ENCODE measurements at regions not wholly inside any gene's neighbourhood (a gene's known extent, or its start where the extent isn't known, plus 50 kb on each side); places are given as distances from the start of the nearest gene placed in this dataset.

DNA sequence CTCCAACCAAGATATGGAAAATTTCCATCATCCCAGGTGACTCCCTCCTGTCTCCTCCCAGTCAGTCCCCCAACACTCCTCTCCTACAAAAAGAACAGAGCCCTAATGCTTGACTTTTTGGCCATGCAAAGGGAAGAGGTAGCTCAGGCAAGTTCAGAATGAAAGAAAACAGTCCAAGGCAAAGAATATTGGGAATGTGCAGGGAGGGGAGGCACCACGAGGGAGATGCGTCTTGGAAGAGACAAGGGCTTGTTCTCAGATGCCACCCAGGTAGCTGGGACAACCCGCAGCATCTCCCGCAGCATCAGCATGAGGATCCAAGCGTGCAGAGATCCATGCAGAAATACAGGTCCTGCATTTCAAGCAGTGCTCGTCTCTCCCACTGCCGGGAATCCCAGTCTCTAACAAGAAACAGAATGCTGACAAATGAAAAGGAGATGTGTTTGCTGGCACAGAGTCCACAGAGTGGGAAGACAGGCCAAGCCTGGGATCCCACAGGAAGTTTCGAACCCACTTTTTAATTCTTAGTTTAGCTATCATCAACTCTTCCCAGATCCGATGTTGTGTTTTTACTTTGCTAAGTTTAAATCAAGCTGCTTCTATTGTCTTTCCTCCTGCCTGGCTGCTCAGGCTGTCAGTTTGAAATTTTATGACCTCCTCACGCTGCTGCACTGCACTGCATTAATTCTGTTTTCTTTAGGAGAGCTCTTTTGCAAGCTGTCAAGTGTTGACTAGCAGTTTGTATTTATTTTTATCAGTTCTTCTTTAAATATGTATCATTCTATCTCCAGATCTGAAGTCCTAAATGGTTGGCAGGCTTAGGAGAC is 86.8 kb upstream of the OSMR start:
- TF ChIP-seq, protein P1, sequence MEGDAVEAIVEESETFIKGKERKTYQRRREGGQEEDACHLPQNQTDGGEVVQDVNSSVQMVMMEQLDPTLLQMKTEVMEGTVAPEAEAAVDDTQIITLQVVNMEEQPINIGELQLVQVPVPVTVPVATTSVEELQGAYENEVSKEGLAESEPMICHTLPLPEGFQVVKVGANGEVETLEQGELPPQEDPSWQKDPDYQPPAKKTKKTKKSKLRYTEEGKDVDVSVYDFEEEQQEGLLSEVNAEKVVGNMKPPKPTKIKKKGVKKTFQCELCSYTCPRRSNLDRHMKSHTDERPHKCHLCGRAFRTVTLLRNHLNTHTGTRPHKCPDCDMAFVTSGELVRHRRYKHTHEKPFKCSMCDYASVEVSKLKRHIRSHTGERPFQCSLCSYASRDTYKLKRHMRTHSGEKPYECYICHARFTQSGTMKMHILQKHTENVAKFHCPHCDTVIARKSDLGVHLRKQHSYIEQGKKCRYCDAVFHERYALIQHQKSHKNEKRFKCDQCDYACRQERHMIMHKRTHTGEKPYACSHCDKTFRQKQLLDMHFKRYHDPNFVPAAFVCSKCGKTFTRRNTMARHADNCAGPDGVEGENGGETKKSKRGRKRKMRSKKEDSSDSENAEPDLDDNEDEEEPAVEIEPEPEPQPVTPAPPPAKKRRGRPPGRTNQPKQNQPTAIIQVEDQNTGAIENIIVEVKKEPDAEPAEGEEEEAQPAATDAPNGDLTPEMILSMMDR (IDR thresholded peaks at IDR 0.05), result no peak
- H3K4me1 Mint-ChIP-seq (ENCODE audit: low read depth), result peaks cover 10% of the 10 kb centered on the region
- no peak overlapping the region for H3K27ac Mint-ChIP-seq
- H3K27me3 Mint-ChIP-seq (ENCODE audit: insufficient read depth), result peaks cover 14% of the 10 kb centered on the region
- no peak overlapping the region for H3K4me3 Mint-ChIP-seq
- H3K36me3 Mint-ChIP-seq (ENCODE audit: low read depth), result no peaks in the 10 kb centered on the region
- no peak for DNase-seq
- H3K9me3 Mint-ChIP-seq, result no peaks in the 10 kb centered on the region

DNA sequence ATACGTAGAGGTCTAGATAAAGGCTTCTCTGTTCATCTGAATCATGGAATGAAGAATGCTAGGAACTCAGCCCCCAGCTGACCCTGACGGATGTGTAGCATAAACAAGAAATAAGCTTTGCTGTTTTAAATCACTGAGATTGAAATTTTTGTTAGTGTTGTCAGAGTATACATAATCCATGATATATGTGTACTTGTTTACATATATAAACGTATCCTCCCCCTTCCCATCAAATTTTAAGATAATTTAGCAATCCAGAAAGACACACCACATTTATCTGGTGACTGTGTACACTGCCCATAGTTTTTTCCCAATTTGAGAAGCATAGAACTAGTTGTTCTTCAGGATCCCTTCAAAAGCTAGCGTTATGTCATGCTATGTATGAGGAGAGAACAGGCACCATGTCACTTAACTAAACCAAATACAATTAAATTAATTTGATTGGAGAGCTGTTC is 80.8 kb upstream of the OSMR start:
- Mint-ChIP-seq H3K36me3 (ENCODE audit: low read depth) (peaks cover 13% of the 10 kb centered on the region), H3K27me3 (ENCODE audit: insufficient read depth) (peaks cover 15% of the 10 kb centered on the region), H3K9me3 (peaks cover 11% of the 10 kb centered on the region), H3K4me3 (no peak overlapping the region), H3K4me1 (ENCODE audit: low read depth) (peaks cover 6% of the 10 kb centered on the region; the same call in 1 of the 2 replicates), H3K27ac (no peak overlapping the region)
- TF ChIP-seq, protein P1 (IDR thresholded peaks at IDR 0.05), result no peak
- DNase-seq, result no peak

DNA sequence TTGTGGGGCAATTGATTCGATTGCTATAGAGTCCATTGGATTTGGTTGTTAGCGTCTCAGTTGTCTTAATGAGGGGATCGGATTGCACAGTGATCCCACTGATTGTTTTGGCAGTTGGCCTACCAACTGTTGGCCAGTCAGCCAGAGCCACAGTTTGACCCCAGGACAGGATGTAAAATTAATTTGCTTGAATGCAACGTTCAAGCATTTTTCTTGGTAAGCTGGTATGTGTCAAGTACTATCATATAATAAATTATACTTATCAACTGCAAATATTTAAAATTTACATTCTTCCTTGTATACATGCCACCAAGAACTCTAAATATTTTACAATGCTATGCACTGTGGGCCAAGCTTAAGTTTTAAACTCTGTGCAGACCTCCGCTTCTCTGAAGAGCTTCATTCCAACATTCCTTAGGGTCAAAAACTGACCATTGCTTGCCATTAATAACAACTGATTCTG is 80.4 kb upstream of the OSMR start:
- no peak overlapping the region for H3K27ac Mint-ChIP-seq
- peaks cover 15% of the 10 kb centered on the region for H3K9me3 Mint-ChIP-seq
- DNase-seq, result no peak
- H3K36me3 Mint-ChIP-seq (ENCODE audit: low read depth), result peaks cover 13% of the 10 kb centered on the region
- TF ChIP-seq, protein P1 (IDR thresholded peaks at IDR 0.05), result no peak
- peaks cover 6% of the 10 kb centered on the region; the same call in 1 of the 2 replicates for H3K4me1 Mint-ChIP-seq (ENCODE audit: low read depth)
- peaks cover 16% of the 10 kb centered on the region for H3K27me3 Mint-ChIP-seq (ENCODE audit: insufficient read depth)
- H3K4me3 Mint-ChIP-seq, result no peak overlapping the region

DNA sequence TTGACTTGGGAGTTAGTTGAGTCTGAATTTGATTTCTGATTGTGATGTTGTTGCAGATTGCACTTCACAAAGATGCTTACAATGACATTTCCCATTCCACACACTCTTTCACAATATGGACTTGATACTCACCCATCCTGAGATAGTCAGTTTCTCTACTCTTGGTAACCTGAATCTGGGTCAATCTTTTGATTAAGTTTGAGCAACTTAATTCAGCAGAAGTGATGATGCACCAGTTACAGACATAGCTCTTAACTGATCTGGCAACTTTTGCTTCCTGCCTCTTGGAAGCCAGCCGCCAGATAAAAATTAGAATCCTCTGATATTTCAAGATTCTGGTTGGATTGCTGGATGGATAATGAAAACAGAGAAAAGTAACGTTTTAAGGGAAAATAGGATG is 79.7 kb upstream of the OSMR start:
- Mint-ChIP-seq H3K9me3 (peaks cover 16% of the 10 kb centered on the region), H3K27me3 (ENCODE audit: insufficient read depth) (peaks cover 21% of the 10 kb centered on the region), H3K36me3 (ENCODE audit: low read depth) (peaks cover 13% of the 10 kb centered on the region), H3K4me3 (no peak overlapping the region), H3K27ac (no peak overlapping the region), H3K4me1 (ENCODE audit: low read depth) (peaks cover 6% of the 10 kb centered on the region; the same call in 1 of the 2 replicates)
- TF ChIP-seq, protein P1 (IDR thresholded peaks at IDR 0.05), result no peak
- DNase-seq, result no peak

DNA sequence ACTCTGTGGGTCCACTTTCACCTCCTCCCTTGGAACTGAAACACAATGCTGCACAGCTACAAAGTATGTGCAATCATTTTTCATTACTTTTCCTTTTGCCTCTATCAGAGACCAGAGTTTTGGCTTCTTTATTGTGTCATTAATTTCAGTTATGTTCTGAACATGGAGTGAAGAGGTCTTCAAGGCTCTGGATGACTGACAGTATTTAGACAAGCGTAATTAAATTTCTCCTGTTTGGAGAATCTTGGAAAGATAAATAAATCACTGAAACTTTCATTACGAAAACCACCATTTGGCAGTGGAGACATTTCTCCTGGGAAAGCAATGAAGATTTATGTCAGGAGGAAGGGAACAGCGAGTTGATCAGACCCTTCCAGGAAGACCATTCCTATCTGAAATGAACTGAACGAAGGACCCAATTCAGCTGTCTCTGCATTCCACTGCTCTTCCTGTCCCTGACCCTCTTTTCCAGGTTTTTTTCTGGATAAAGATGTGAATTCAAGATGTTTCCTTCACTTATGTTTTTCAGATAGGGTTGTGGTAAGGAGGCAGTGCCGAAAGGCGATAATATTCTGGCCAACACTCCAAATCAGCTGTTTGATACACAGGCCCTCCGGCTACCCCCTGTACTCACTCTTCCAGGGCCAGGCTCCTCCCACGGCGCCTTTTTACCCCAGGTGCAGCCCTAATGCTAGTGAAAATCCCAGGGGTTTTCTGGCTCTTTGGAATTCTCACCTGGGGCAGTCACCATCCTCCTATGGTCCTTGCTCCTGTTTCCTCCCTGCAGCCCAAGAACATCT is 77.2 kb upstream of the OSMR start:
- H3K36me3 Mint-ChIP-seq (ENCODE audit: low read depth), result peaks cover 13% of the 10 kb centered on the region
- TF ChIP-seq, protein P1 (IDR thresholded peaks at IDR 0.05), result no peak

More for the DNA sequence above, 77.2 kb upstream of the OSMR start:
- Mint-ChIP-seq H3K27me3 (ENCODE audit: insufficient read depth) (peaks cover 21% of the 10 kb centered on the region), H3K27ac (no peak overlapping the region), H3K4me3 (no peak overlapping the region), H3K4me1 (ENCODE audit: low read depth) (peaks cover 6% of the 10 kb centered on the region; the same call in 1 of the 2 replicates), H3K9me3 (peaks cover 16% of the 10 kb centered on the region)
- DNase-seq, result no peak
